ENCODE measurements at regions not wholly inside any gene's neighbourhood (a gene's known extent, or its start where the extent isn't known, plus 50 kb on each side); places are given as distances from the start of the nearest gene placed in this dataset.

- POLR2A ChIA-PET = no interaction called here
- no peak overlapping the region for H3K4me3 Mint-ChIP-seq
- H3K27me3 Mint-ChIP-seq (ENCODE audit: low read depth) = no peaks in the 10 kb centered on the region
- no peak overlapping the region for H3K27ac Mint-ChIP-seq
- no peaks in the 10 kb centered on the region for H3K9me3 Mint-ChIP-seq
- no peaks in the 10 kb centered on the region for H3K4me1 Mint-ChIP-seq
- TF ChIP-seq CBFB (CRISPR knock-in tag; IDR thresholded peaks at IDR 0.05; ENCODE audit: low read depth) = no peak
- TF ChIP-seq ZNF219 (CRISPR knock-in tag; IDR thresholded peaks at IDR 0.05; ENCODE audit: borderline replicate concordance) = no peak
- no peak for TF ChIP-seq USF1 (CRISPR knock-in tag; IDR thresholded peaks at IDR 0.05)
- TF ChIP-seq FOXP1 (CRISPR knock-in tag; IDR thresholded peaks at IDR 0.05; ENCODE audit: borderline replicate concordance) = no peak
- TF ChIP-seq ATF3 (CRISPR knock-in tag; conservative IDR thresholded peaks at IDR 0.05) = no peak
- no peak for TF ChIP-seq SP1 (CRISPR knock-in tag; conservative IDR thresholded peaks at IDR 0.05)
- TF ChIP-seq TEAD1 (CRISPR knock-in tag; IDR thresholded peaks at IDR 0.05) = no peak
- TF ChIP-seq SOX15 (CRISPR knock-in tag; IDR thresholded peaks at IDR 0.05) = no peak
- TF ChIP-seq SMAD3 (CRISPR knock-in tag; IDR thresholded peaks at IDR 0.05; ENCODE audit: borderline replicate concordance) = no peak
- no peak for TF ChIP-seq NR3C1 (CRISPR knock-in tag; conservative IDR thresholded peaks at IDR 0.05; ENCODE audit: low read depth)
- TF ChIP-seq STAT6 (CRISPR knock-in tag; conservative IDR thresholded peaks at IDR 0.05; ENCODE audit: low read depth) = no peak
- no peak for TF ChIP-seq TP53 (CRISPR knock-in tag; IDR thresholded peaks at IDR 0.05)
- no peak for TF ChIP-seq CREB1 (CRISPR knock-in tag; IDR thresholded peaks at IDR 0.05)
- no peak for TF ChIP-seq PRDM15 (CRISPR knock-in tag; IDR thresholded peaks at IDR 0.05)
- no peak for TF ChIP-seq AFF4 (CRISPR knock-in tag; IDR thresholded peaks at IDR 0.05; ENCODE audit: borderline replicate concordance)
- CTCF ChIA-PET = no interaction called here
- no peak for DNase-seq (ENCODE audit: low spot score)
- ATAC-seq = no peak
- H3K36me3 Mint-ChIP-seq = no peaks in the 10 kb centered on the region
Measured at GRCh38 chr14:38947343-38947742, 155.7 kb downstream of the SEC23A start.

- ATAC-seq = no peak
- H3K36me3 Mint-ChIP-seq = no peaks in the 10 kb centered on the region
- no peaks in the 10 kb centered on the region for H3K4me1 Mint-ChIP-seq
- H3K4me3 Mint-ChIP-seq = no peak overlapping the region
- H3K27me3 Mint-ChIP-seq (ENCODE audit: low read depth) = no peaks in the 10 kb centered on the region
- ChIA-PET CTCF (no interaction called here), POLR2A (no interaction called here)
- H3K27ac Mint-ChIP-seq = no peak overlapping the region
- no peaks in the 10 kb centered on the region for H3K9me3 Mint-ChIP-seq
- no peak for DNase-seq (ENCODE audit: low spot score)
- TF ChIP-seq NR3C1 (CRISPR knock-in tag; conservative IDR thresholded peaks at IDR 0.05; ENCODE audit: low read depth) (no peak), TP53 (CRISPR knock-in tag; IDR thresholded peaks at IDR 0.05) (no peak), ZNF121 (CRISPR knock-in tag; IDR thresholded peaks at IDR 0.05) (no peak), SP1 (CRISPR knock-in tag; conservative IDR thresholded peaks at IDR 0.05) (no peak), CDX4 (CRISPR knock-in tag; IDR thresholded peaks at IDR 0.05; ENCODE audit: borderline replicate concordance) (no peak), ZBTB43 (CRISPR knock-in tag; IDR thresholded peaks at IDR 0.05) (no peak), SOX15 (CRISPR knock-in tag; IDR thresholded peaks at IDR 0.05) (no peak), SMAD3 (CRISPR knock-in tag; IDR thresholded peaks at IDR 0.05; ENCODE audit: borderline replicate concordance) (no peak), MLX (CRISPR knock-in tag; IDR thresholded peaks at IDR 0.05) (no peak), E2F5 (CRISPR knock-in tag; IDR thresholded peaks at IDR 0.05) (no peak)
Measured at GRCh38 chr14:38944691-38945090, 158.3 kb downstream of the SEC23A start.

Data from WTC11 (cell line).